GM12865 (cell line): ENCODE measurements at regions not wholly inside any gene's neighbourhood (a gene's known extent, or its start where the extent isn't known, plus 50 kb on each side); places are given as distances from the start of the nearest gene placed in this dataset.
A peak's percentile ranks its signal among the peaks of the same experiment; 100 is the strongest.
"Not testable (repeated sequence)": the region's sequence is repeated elsewhere in the genome, so short reads cannot be mapped to it uniquely, and the experiment has no call there.

ENCODE experiments used
- DNase-seq: peaks from one replicate; pipeline ENCODE4 v3.0.0; 2010; ENCODE audit warnings: low read depth
- H3K4me3 ChIP-seq: 2 replicates; pipeline ENCODE4 v1.5.1; 2011; ENCODE audit warnings: mild to moderate bottlenecking, low read depth, low read length, control low read depth
- TF ChIP-seq, protein P1 (sequence below): IDR thresholded peaks from 2 replicates; pipeline ENCODE4 v1.5.1; 2011; ENCODE audit warnings: low read length, control low read depth, low read depth, inconsistent platforms; ENCODE audit not compliant: insufficient read depth; ENCODE audit errors: missing control alignments

GRCh38 chr14:101689039-101689501 is 72.4 kb upstream of the PPP2R5C start:
- TF ChIP-seq, protein P1, sequence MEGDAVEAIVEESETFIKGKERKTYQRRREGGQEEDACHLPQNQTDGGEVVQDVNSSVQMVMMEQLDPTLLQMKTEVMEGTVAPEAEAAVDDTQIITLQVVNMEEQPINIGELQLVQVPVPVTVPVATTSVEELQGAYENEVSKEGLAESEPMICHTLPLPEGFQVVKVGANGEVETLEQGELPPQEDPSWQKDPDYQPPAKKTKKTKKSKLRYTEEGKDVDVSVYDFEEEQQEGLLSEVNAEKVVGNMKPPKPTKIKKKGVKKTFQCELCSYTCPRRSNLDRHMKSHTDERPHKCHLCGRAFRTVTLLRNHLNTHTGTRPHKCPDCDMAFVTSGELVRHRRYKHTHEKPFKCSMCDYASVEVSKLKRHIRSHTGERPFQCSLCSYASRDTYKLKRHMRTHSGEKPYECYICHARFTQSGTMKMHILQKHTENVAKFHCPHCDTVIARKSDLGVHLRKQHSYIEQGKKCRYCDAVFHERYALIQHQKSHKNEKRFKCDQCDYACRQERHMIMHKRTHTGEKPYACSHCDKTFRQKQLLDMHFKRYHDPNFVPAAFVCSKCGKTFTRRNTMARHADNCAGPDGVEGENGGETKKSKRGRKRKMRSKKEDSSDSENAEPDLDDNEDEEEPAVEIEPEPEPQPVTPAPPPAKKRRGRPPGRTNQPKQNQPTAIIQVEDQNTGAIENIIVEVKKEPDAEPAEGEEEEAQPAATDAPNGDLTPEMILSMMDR = no peak
- no peak for DNase-seq
- H3K4me3 ChIP-seq = no peak overlapping the region

GRCh38 chr14:101689966-101690365 is 71.5 kb upstream of the PPP2R5C start:
- DNase-seq, H3K4me3 ChIP-seq: not testable (repeated sequence)

- TF ChIP-seq, protein P1 = no peak
- no peak for DNase-seq
- no peak overlapping the region for H3K4me3 ChIP-seq
Measured at GRCh38 chr14:101695659-101696058, 65.8 kb upstream of the PPP2R5C start.

DNA sequence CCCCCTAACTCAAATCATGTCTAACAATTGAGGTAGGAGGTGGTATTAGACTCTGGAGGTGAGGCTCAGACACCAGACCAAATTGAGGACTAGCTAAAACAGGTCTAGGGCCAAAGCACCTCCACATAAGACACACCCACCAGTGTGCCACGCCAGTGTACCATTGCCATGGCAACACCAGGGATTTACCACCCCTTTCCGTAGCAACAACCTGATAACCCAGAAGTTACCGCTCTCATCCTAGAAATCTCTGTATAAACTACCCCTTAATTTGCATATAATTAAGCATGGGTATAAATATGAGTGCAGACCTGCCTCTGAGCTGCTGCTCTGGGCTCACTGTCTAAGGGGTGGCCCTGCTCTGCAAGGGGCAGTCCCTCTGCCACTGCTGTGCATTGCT is 57.4 kb upstream of the PPP2R5C start:
- no peak overlapping the region for H3K4me3 ChIP-seq
- TF ChIP-seq, protein P1 = no peak
- DNase-seq = peak; percentile 36

GRCh38 chr14:101705733-101706508 is 55.6 kb upstream of the PPP2R5C start:
- H3K4me3 ChIP-seq = peak overlapping the region; percentile 37; the same call in 1 of the 2 replicates
- peak; percentile 48 for DNase-seq
- TF ChIP-seq, protein P1 = no peak

DNA sequence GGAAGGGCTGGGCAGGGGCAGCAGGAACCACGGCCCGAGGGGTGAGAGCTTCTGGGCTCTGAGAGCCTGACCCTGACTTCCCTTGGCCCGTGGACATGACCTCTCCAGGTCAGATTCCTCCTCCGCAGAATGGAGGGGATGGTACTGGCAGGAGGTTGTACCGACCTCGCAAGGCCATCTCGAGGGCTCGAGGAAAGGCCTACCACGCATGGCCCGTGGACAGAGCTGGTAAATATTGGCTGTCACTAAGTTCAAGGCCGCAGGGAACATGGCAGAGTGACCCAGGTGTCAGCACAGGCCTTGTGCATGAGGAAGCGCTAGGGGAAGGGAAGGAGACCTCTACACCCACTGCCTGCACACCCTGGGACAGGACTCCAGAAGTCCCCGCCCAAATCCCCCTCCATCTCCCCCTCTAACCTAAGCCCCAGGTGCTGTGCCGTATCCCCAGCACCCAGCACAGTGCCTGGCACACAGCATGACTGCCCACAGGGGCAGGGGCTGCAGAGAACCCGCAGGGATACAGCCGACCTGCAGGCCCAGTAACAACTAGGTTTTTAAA is 54.9 kb upstream of the PPP2R5C start:
- DNase-seq = no peak
- H3K4me3 ChIP-seq = no peak overlapping the region
- TF ChIP-seq, protein P1 = no peak

DNA sequence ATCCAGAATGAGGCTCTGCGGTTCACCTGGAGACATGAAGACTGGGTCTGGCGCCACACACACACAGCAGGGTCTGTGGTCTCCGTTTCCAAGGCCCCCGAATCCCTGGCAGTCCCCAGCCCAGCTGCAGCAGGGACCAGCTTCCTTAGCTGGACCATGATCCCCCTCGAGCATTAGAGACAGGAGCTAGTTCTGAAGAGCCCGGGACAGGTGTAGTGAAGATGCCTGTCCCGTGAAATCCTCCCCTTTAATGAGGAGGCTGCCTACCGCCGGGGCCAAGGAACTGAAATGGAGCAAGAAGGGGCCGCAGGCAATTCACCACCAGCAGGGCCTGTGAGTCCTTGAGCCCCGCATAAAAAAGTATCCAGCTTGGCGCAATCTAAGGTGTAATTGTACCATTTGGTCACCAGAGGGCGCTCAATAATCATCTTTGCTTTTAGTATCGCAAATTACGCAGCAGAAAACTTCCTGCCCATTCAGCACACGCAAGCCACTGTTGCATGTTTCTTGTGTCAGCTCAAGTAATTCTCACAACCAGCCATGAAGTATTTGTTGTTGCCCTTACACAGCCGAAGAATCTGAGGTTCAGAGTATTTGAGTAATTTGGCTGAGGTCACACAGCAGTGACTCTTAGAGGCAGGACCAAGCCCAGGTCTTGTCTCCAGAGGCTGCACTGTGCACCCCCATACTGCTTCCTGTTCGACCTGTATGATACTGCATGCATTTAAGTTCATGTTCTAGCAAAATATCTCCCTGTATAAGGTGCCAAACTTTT is 54.3 kb upstream of the PPP2R5C start:
- no peak overlapping the region for H3K4me3 ChIP-seq
- DNase-seq = peak; percentile 83
- TF ChIP-seq, protein P1 = peak; percentile 72
